ENCODE measurements at regions not wholly inside any gene's neighbourhood (a gene's known extent, or its start where the extent isn't known, plus 50 kb on each side); places are given as distances from the start of the nearest gene placed in this dataset.
"Not testable (repeated sequence)": the region's sequence is repeated elsewhere in the genome, so short reads cannot be mapped to it uniquely, and the experiment has no call there.

DNA sequence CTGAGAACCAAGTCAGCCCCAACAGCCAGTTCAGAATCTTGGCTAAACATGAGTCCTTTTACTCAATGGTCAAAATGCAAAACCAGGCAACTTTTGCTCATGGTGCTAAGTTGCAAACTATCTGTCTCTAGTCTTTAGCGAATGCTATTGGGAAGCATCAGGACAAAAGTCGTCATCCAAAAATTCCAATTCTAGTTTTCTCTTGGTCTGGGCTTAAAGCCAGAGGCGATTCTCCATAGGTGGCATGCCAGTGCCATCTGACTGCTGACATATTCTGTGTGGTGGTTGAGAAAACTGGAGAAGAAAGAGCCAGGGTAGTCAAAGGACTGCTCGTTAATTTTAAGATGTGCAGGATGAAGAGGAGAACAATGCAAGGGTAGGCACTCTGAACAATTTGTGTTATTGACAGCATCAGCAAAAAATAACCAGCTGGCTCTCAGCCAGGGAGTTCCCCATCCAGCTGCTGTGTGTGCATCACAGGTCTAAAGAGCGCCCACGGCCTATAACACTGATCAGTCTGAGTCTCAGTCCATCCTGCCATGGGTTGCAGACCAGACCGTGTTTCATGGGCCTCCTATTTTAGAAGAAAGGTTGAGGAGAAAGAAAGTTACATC, 313.6 kb downstream of the ALDH8A1 start:
- no peak overlapping the region for H3K4me3 ChIP-seq (ENCODE audit: low read depth, low read length)
- TF ChIP-seq, protein P1, sequence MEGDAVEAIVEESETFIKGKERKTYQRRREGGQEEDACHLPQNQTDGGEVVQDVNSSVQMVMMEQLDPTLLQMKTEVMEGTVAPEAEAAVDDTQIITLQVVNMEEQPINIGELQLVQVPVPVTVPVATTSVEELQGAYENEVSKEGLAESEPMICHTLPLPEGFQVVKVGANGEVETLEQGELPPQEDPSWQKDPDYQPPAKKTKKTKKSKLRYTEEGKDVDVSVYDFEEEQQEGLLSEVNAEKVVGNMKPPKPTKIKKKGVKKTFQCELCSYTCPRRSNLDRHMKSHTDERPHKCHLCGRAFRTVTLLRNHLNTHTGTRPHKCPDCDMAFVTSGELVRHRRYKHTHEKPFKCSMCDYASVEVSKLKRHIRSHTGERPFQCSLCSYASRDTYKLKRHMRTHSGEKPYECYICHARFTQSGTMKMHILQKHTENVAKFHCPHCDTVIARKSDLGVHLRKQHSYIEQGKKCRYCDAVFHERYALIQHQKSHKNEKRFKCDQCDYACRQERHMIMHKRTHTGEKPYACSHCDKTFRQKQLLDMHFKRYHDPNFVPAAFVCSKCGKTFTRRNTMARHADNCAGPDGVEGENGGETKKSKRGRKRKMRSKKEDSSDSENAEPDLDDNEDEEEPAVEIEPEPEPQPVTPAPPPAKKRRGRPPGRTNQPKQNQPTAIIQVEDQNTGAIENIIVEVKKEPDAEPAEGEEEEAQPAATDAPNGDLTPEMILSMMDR (IDR thresholded peaks at IDR 0.05; ENCODE audit: insufficient read depth, low read depth, low read length) = no peak
- POLR2A ChIA-PET = no interaction called here
- CTCF ChIA-PET = no interaction called here
- no peak for DNase-seq (ENCODE audit: low read depth)
- H3K36me3 ChIP-seq (ENCODE audit: control insufficient read depth, insufficient read depth, low read length) = no peaks in the 10 kb centered on the region
- H3K27me3 ChIP-seq (ENCODE audit: control insufficient read depth, insufficient read depth, low read length) = peaks cover 1% of the 10 kb centered on the region; the same call in 1 of the 2 replicates

DNA sequence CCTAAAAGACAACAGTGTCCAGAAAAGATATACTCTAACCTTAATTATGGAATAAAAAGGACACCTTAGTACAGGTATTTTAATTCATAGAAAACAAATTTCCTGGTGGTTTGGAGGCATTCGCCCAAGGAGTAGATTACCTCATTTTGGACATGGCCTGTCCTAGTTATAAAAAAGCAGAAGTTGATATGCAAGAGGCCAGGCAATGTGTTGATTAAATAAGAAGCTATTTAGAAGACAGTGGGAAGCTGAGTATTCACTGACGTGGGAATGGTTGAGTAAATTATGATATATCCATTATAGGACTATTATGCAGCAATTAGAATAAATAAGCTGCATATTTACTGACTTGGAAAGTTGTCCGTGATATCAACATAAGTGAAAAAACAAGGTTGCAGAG, 314.9 kb downstream of the ALDH8A1 start:
- no peak for DNase-seq (ENCODE audit: low read depth)
- no peak overlapping the region for H3K4me3 ChIP-seq (ENCODE audit: low read depth, low read length)
- TF ChIP-seq, protein P1 (IDR thresholded peaks at IDR 0.05; ENCODE audit: insufficient read depth, low read depth, low read length) = no peak
- ChIA-PET POLR2A (no interaction called here), CTCF (interaction anchor here (1.0 kb wide), 1 partner anchor 11 kb away, joined by 3 read pairs; no protein-coding TSS in a partner anchor)
- no peaks in the 10 kb centered on the region for H3K36me3 ChIP-seq (ENCODE audit: control insufficient read depth, insufficient read depth, low read length)
- peaks cover 1% of the 10 kb centered on the region for H3K27me3 ChIP-seq (ENCODE audit: control insufficient read depth, insufficient read depth, low read length)

- TF ChIP-seq, protein P1 (IDR thresholded peaks at IDR 0.05; ENCODE audit: insufficient read depth, low read depth, low read length) = no peak
- ChIA-PET CTCF (interaction anchor here (1.0 kb wide), 1 partner anchor 10 kb away, joined by 3 read pairs; no protein-coding TSS in a partner anchor), POLR2A (no interaction called here)
- H3K27me3 ChIP-seq (ENCODE audit: control insufficient read depth, insufficient read depth, low read length) = peaks cover 1% of the 10 kb centered on the region
- no peak overlapping the region for H3K4me3 ChIP-seq (ENCODE audit: low read depth, low read length)
- DNase-seq (ENCODE audit: low read depth) = no peak
- no peaks in the 10 kb centered on the region for H3K36me3 ChIP-seq (ENCODE audit: control insufficient read depth, insufficient read depth, low read length)
Measured at GRCh38 chr6:134634466-134634865, 315.4 kb downstream of the ALDH8A1 start.

GRCh38 chr6:134632982-134633940, 315.3 kb upstream of the SGK1 start:
- H3K27me3 ChIP-seq (ENCODE audit: control insufficient read depth, insufficient read depth, low read length); H3K4me3 ChIP-seq (ENCODE audit: low read depth, low read length); H3K36me3 ChIP-seq (ENCODE audit: control insufficient read depth, insufficient read depth, low read length); CTCF ChIA-PET: not testable (repeated sequence)
- POLR2A ChIA-PET = interaction anchor here (0.6 kb wide), 1 partner anchor 459 kb away, joined by 3 read pairs; no protein-coding TSS in a partner anchor
- DNase-seq (ENCODE audit: low read depth) = peak; percentile 46

DNA sequence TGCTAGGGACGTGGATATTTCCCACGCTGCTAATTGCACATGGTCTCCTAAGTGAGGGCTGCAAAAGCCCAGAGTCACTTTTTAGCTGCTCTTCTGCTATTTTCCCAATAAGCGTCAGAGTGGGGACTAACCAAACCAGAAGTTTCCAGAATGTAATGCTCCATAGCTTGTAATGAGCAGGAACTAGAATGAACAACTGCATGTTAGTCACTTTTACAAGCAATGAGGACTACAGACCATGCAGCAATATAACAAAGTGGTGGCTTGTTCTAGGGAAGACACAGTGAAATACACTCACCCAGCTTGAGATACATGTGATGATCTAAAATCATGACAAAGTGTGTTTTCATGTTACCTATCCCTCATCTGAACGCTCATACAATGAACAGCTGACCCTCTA, 314.1 kb upstream of the SGK1 start:
- CTCF ChIA-PET = interaction anchor here (0.6 kb wide), 1 partner anchor 22 kb away, joined by 3 read pairs; no protein-coding TSS in a partner anchor
- no peaks in the 10 kb centered on the region for H3K36me3 ChIP-seq (ENCODE audit: control insufficient read depth, insufficient read depth, low read length)
- POLR2A ChIA-PET = no interaction called here
- TF ChIP-seq, protein P1 (IDR thresholded peaks at IDR 0.05; ENCODE audit: insufficient read depth, low read depth, low read length) = no peak
- DNase-seq (ENCODE audit: low read depth) = no peak
- H3K27me3 ChIP-seq (ENCODE audit: control insufficient read depth, insufficient read depth, low read length) = peaks cover 1% of the 10 kb centered on the region
- no peak overlapping the region for H3K4me3 ChIP-seq (ENCODE audit: low read depth, low read length)

Measured in BJ (cell line).